Stimulated activated CD4-positive, alpha-beta T cell treated with anti-CD3 and anti-CD28 coated beads, Interleukin-2, amount 100 ng/mL, for 48 hours (primary cell): ENCODE measurements at regions not wholly inside any gene's neighbourhood (a gene's known extent, or its start where the extent isn't known, plus 50 kb on each side); places are given as distances from the start of the nearest gene placed in this dataset.

Experiments
- DNase-seq, 2 donors: peaks; one replicate each; pipeline ENCODE4 v3.0.0-alpha.2; 2020

DNA sequence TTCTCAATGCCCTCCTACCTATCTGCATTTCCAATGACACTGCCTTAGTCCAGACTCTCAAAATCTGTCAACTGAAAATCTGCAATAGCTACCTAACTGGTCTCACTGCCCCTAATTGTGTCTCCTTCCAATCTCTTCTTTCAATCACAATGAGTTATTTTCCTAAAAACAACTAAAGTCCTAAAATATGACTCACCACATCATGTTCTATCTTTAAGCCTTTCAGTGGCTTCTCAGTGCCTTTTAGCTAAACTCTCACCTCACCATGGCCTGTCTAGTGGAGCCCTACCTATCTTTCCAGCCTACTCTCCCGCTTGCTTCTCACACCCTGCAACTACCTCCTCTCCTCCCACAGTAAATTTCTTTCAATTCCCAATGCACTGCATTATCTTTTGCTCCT is 220.9 kb upstream of the PKDCC start:
- no peak for DNase-seq

DNA sequence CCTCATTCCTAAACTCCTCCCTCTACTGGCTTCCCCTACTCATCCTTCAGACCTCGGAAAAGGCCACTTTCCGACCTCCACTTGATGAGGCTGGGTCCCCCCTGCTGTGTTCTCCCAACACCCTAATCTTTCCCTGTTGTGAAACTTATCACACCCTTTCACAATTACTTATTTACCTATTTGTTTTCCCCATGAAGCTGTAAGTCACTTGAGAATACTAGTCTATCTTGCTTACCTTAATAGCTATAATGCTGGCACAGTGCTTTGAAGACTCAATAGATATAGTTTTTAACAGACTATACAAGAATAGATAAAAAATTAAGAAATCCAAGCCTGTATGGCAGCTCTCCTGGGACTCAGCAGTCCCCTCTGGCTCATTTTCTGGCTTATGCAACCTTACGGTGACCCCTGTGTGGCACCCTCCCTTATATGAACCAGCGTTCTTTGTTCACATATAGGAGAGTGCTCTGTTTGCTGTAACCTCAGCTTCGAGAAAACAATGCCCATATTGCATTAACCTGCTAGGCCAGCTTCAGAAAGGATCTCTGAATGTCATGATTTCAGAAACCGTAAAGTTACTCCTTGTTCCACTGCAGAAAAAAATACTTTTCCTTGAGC is 220.4 kb upstream of the PKDCC start:
- DNase-seq = no peak

DNA sequence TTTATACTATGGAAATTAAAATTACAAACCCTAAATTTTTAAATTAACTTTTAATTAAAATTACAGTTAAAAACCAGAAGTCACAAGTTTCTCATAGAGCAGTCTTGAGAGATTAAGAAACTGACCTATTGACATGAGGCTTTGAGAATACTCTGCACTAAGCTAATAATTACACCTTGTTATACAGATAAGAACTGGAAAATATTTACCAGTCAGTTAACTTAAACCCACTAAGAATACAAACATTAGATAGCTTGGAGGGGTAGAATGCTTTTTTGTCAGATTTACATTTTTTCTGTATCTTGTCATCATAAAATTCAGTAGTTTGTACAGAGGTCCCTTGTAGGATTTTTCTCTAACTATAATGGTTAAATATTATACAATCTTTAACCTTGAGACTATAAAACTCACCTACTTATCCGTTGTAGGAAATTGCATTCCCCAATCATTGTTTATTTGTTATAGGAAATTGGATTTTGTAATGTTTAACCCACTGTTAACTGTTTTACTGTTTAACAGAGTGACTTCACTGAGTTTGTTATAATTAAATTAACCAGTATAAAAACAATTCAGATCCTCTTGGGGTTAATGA is 219.7 kb upstream of the PKDCC start:
- DNase-seq = no peak

DNA sequence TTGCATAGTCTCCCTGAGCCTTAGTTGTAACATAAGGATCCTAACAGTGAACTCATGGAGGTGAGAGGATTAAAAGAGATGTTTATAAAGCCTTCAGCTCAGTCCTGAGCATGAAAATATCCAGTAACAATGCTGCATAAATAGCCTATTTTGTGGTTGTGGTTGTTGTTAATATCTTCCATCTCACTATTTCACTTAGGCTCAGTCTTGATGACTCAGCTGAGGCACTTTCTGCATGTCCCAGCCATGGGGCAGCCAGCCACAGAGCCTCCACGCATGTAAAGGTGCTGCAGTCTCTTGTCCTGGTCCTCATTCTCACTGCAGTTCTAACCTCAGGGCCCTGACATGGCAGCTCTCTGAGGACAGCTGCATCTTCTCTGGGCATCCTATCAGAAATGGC is 218.8 kb upstream of the PKDCC start:
- no peak for DNase-seq

GRCh38 chr2:41830600-41830999 is 217.2 kb upstream of the PKDCC start:
- no peak for DNase-seq

- no peak for DNase-seq
Measured at GRCh38 chr2:41832218-41832617, 215.6 kb upstream of the PKDCC start.

DNA sequence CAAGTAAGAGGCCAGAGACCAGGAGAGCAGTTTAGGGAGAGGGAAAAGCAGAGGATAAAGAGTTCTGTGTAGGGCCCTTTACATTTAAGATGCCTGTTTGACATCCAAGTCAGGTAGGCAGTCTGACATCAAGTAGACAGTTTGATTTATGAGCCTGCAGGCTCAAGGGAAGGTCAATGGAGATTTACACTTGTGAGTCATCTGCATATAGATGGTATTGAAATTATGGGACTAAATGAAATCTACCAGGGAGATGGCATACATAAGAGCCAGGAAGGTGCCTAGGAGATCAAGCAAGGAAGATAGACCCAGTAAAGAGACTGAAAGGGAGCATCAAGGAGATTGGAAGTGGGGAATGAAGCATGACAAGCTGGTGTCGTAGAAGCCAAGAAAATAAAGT is 212.4 kb upstream of the PKDCC start:
- DNase-seq = no peak

DNA sequence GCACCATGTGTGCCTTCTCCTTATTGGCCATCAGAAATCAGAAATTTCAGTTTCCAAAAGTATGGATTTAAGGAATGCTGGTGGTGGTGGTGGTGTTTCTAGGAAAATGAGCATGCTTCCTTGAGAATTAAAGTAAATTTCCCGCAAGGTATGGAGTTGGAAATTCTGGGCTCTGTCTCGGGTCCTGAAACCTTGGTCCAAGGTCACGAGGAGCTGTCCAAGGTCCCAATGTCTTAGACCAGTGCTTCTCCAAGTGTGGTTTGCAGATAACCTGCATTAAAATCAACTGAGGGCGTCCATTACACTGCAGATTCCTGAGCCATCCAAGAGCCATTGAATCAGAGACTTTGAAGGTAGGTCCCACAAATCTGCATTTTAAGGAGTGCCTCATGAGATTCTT is 210.9 kb upstream of the PKDCC start:
- no peak for DNase-seq

- DNase-seq = no peak
Measured at GRCh38 chr2:41837610-41838009, 210.2 kb upstream of the PKDCC start.

- DNase-seq = peak; percentile 97
Measured at GRCh38 chr2:41840702-41841551, 206.9 kb upstream of the PKDCC start.

GRCh38 chr2:41846962-41847361 is 200.9 kb upstream of the PKDCC start:
- no peak for DNase-seq

GRCh38 chr2:41847744-41848441 is 199.9 kb upstream of the PKDCC start:
- no peak for DNase-seq

DNA sequence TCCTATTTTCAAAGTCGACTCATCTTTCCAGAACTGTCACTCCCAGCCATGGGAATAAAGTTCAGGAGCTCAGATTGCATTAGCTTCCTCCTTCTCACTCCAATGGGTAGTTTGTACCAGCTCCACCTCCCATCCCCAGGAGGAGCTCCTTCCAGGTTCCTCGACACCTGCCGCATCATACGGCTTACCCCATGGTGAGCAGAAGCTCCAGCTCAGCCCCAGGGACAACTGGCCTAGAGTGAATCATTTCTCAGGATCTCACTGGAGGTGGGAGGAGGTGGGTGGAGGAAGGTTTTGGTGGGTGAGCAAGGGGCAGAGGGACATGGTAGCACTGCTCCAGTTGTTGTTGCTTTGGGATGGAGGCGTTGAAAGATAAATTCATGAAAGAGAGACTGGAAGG is 196.3 kb upstream of the PKDCC start:
- no peak for DNase-seq

GRCh38 chr2:41853427-41854191 is 194.2 kb upstream of the PKDCC start:
- no peak for DNase-seq

DNA sequence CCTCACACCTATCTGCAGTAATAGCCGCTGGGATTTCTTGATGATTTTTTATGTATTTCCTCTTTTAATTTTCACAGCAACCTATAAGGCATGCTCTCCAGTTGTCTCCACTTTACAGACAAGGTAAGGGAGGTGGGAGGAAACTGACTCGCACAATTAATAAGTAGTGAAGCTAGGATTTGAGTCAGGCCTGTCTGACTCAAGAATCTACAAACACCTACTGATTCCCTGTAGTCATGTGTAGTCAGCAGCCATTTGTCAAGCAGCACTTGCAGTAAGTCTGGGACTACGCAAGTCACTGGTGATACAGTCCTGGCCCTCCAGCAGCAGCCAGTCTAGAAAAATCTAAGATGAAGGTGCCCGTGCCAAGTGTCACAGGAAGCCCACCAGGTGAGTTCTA is 193.6 kb upstream of the PKDCC start:
- DNase-seq = no peak

DNA sequence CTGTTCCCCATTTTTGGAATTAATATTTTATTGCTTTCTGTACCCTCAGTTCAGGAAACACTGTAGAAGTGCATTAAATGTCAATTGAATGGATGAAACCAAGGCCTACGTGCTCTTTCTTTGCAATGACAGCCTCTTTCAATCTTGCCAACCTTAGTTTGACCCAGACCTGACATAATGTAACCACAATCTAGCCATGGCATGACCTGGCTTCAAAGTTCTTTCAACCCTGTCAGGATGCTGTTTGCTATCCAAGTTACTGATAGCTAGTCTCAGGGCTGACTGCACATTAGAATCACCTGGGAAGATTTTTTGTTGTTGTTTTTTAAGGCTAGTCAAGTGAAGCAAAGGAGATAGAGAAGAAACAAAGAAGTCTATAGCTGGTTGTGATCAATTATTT is 190.9 kb upstream of the PKDCC start:
- DNase-seq = no peak

DNA sequence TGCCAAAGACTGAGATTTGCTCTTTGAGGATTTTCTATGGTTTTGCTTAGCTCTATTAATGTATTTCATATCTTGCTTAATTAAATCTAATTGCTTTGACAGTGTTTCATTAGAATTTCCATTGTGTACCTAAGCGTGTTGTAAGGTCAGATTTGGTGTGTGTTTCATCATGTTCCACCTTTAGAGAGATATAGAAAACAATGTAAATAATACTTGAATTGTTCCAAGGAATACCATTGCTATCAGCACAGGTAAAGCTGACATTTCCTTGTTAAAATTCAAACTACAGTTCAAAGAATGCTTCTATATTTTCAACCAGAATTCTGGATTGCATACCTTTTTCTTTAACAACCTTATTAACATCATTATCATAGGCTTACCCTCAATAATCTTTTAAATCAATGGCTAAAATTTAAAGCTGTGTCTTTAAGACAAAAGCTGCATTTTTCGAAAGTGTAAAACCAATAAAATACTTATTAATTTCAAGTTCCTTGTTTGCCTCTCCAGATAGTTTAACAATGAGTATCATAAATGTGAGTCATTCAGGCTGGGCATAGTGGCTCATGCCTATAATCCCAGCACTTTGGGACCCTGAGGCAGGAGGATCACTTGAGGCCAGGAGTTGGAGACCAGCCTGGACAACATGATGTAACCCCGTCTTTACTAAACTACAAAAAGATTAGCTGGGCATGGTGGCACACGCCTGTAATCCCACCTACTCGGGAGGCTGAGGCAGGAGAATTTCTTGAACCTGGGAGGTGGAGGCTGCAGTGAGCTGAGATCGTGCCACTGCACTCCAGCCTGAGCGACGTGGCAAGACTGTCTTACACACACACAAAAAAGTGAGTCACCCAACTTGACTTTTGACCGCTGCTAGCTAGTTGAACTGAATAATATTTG is 188.0 kb upstream of the PKDCC start:
- no peak for DNase-seq

- DNase-seq = no peak
Measured at GRCh38 chr2:41863062-41863461, 184.8 kb upstream of the PKDCC start.

DNA sequence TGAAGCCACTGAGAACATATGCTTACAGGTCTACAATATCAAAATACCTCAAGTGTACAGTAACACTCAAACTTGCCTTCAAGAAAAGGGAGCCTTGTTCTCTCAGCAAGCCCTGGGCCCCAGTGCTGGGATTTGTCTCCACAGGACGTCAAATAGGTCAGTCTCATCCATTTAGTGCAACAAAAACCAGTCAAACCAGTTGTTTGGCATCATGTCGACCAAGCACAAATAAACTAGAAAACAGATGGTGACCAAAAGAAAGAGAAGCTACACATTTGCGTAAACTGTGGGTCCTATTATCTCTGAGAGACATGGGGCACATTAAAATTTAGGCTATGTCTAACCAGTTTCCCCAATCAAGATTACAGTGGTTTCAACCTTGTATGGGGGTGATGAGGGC is 182.6 kb upstream of the PKDCC start:
- no peak for DNase-seq

DNA sequence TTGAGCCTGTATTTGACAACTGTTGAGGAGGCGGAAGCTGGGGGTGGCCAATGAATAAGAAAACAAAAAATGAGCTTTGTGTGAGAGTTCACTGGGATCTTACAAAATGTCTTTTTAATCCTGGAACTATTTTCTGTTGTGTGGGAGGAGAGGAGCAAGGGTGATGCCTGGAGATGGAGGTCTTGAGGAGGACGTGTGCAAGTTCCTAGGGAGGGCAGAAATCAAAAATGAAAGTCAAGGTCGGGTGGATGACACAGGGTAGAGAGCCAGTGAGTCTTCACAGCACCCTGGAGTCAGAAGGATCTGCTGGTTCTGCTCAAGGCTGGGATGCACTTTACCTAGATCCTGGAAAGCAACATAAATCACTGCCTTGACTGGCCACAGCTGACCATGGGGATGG is 180.3 kb upstream of the PKDCC start:
- DNase-seq = no peak

GRCh38 chr2:41869542-41870264 is 178.1 kb upstream of the PKDCC start:
- DNase-seq = peak; percentile 73 to 75
